Tibial artery (tissue), 4 donors: ENCODE measurements at regions not wholly inside any gene's neighbourhood (a gene's known extent, or its start where the extent isn't known, plus 50 kb on each side); places are given as distances from the start of the nearest gene placed in this dataset.

ENCODE experiments used
- DNase-seq, 2 donors: peaks; one replicate each; pipeline ENCODE4 v3.0.0-alpha.2; 2019
- H3K27ac ChIP-seq, 2 donors: fragments of 200-600 bp; sonication (generic) in 1 of 2; 1 replicate in 1 of 2; 2 replicates in 1 of 2; pipeline ENCODE4 v1.5.1; 2018 to 2019; ENCODE audit warnings: mild to moderate bottlenecking in 1 of 2
- H3K27me3 ChIP-seq, 2 donors: fragments of 200-600 bp; sonication (generic) in 1 of 2; one replicate each; pipeline versions ENCODE4 v1.5.1 to v1.6.0; 2016 to 2019
- H3K36me3 ChIP-seq, 3 donors: fragments of 200-600 bp; sonication (generic) in 2 of 3; one replicate each; pipeline ENCODE4 v1.5.1; 2016 to 2019; ENCODE audit warnings: mild to moderate bottlenecking in 2 of 3
- H3K4me1 ChIP-seq, 4 donors: fragments of 200-600 bp; sonication (generic) in 2 of 4; 1 replicate in 3 of 4; 2 replicates in 1 of 4; pipeline ENCODE4 v1.5.1; 2016 to 2019
- H3K4me3 ChIP-seq, 2 donors: fragments of 200-600 bp; sonication (generic) in 1 of 2; 1 replicate in 1 of 2; 2 replicates in 1 of 2; pipeline ENCODE4 v1.5.1; 2018 to 2019; ENCODE audit warnings: mild to moderate bottlenecking in 2 of 2
- H3K9me3 ChIP-seq, 3 donors: fragments of 200-600 bp; sonication (generic) in 1 of 3; one replicate each; pipeline ENCODE4 v1.5.1; 2016 to 2019
- intact Hi-C: fragments of 100-400 bp; cut with DNase I; formaldehyde crosslinking; loops from one replicate; pipeline ENCODE4 v1.15.0; 2023; ENCODE audit warnings: low total_unique reads
- TF ChIP-seq, protein P1 (sequence below), 2 experiments: fragments of 200-600 bp in 1 of 2; fragments of 450-650 bp in 1 of 2; IDR thresholded peaks; one replicate each; pipeline ENCODE4 v1.5.1; 2017 to 2019; ENCODE audit warnings: antibody characterized with exemption in 2 of 2, mild to moderate bottlenecking in 1 of 2, moderate library complexity in 1 of 2

DNA sequence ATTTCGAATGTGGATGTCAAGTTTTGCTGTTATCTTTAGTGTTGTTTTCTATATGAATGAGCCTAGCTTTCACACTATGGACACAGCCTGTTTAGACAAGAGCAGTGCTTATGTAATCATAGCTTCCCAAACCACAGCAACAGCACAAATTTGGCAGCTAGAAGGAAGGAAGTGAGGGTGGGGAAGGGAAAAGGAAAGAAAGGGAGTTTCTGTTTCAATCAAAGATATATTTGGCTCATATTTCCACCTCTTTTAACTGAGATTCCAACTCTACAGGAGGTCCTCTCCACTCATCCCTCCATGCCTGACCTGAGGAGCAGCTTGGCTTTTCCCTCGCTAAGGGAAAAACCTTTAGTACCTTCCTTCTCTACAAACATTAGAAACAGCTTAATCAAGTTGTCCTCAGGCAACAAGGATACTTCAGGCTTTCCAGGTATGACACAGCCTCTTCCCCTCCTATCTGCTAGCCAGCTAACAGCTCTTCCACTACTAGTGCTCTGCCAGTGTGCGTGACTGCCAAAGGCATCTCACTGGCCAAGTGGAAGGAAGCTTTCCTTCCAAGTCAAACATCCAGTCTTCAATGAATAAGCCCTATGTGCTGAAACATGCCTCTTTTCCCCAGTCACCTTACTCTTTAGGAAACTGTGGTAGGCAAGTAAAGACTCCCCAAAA lies 268.6 kb upstream of the PTGER4 start:
- TF ChIP-seq, protein P1, sequence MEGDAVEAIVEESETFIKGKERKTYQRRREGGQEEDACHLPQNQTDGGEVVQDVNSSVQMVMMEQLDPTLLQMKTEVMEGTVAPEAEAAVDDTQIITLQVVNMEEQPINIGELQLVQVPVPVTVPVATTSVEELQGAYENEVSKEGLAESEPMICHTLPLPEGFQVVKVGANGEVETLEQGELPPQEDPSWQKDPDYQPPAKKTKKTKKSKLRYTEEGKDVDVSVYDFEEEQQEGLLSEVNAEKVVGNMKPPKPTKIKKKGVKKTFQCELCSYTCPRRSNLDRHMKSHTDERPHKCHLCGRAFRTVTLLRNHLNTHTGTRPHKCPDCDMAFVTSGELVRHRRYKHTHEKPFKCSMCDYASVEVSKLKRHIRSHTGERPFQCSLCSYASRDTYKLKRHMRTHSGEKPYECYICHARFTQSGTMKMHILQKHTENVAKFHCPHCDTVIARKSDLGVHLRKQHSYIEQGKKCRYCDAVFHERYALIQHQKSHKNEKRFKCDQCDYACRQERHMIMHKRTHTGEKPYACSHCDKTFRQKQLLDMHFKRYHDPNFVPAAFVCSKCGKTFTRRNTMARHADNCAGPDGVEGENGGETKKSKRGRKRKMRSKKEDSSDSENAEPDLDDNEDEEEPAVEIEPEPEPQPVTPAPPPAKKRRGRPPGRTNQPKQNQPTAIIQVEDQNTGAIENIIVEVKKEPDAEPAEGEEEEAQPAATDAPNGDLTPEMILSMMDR (IDR thresholded peaks at IDR 0.05): no peak
- Histone ChIP-seq H3K9me3 (no peaks in the 10 kb centered on the region), H3K27me3 (no peaks in the 10 kb centered on the region), H3K36me3 (no peaks in the 10 kb centered on the region), H3K4me1 (peaks cover 0 to 14% (median 8%) of the 10 kb centered on the region in 4 donors), H3K27ac (peak overlapping the region in 1 of 2 donors; percentile 29), H3K4me3 (no peak overlapping the region)
- peak in 1 of 2 donors; percentile 25 for DNase-seq
- intact Hi-C loops: no loop called here

DNA sequence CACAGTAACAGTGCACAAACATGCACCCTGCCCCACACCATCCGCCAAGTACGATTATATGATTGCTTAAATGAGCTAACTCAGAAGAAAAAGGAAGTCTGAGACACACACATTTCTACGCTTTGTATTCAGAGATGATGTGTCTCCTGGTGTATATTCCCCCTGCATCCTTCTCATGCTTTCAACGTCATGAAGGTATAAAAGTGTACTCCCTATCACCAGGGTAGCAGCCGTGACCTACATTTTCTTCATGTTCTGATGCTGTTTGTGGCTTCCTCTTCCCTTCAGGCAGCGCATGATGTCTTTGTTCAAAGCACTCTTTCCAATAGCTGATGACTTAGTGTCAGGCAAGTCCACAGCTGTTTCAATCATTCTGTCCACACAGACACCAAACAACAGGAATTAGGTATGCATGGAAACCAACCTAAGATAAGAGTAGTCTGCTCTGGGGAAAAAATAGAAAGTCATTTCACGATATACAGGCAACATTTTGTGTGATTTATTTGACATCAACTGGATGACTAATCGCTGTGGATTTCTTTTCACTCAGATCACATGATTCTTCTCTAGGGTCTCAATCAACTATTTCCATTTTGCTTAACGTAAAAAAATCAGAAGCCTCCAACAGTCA lies 269.4 kb upstream of the PTGER4 start:
- Histone ChIP-seq H3K27ac (peak overlapping the region in 1 of 2 donors; percentile 29), H3K36me3 (no peaks in the 10 kb centered on the region), H3K27me3 (no peaks in the 10 kb centered on the region), H3K9me3 (no peaks in the 10 kb centered on the region), H3K4me1 (peaks cover 0 to 14% (median 8%) of the 10 kb centered on the region in 4 donors), H3K4me3 (no peak overlapping the region)
- intact Hi-C loops: no loop called here
- TF ChIP-seq, protein P1 (IDR thresholded peaks at IDR 0.05): no peak
- DNase-seq: peak in 1 of 2 donors; percentile 21

DNA sequence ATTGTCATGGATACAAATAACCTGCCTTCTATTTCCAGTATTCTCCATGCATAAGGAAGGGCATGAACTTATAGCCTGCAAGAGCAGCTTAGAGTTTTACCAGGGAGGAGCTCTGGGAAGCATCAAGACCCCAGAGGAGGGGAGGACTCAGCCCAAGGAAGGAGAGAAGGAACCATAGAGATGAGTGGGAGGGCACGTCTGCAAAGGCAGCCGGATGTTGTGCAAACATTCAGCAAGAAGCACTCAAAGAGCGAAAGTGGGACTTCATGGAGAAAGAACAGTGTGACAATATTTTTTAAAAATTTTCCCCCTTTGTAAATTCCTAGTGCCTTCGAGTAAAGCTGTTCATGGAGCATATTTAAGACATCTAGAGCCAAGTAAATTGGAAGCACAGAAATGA lies 270.1 kb upstream of the PTGER4 start:
- Histone ChIP-seq H3K9me3 (no peaks in the 10 kb centered on the region), H3K4me1 (peaks cover 0 to 14% (median 8%) of the 10 kb centered on the region in 4 donors), H3K4me3 (no peak overlapping the region), H3K36me3 (no peaks in the 10 kb centered on the region), H3K27ac (no peak overlapping the region), H3K27me3 (no peaks in the 10 kb centered on the region)
- DNase-seq: peak in 1 of 2 donors; percentile 21
- TF ChIP-seq, protein P1 (IDR thresholded peaks at IDR 0.05): no peak
- intact Hi-C loops: no loop called here

DNA sequence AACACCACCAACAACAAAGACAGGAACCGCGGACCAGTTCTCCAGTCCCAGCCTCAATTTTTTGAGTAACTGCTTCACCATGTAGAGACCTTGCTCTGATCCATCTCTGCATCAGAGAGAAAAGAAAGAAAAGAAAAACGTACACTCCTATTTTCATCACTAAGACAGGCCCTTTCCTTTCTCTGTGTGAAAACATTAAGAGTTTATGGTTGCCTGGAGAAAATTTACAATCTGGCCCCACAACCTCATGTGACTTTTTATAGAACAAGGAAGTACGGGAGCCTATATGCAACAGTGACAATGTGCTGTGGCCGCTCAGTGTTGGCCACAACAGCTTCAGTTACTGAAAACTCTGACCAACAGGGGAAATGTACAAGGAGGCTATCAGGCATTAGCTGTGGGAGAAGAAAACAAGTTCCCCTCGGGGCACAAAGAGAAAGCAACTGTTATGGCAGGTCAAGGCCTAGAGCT lies 272.9 kb upstream of the PTGER4 start:
- Histone ChIP-seq H3K4me3 (no peak overlapping the region), H3K4me1 (peaks cover 0 to 14% (median 8%) of the 10 kb centered on the region in 4 donors), H3K27ac (no peak overlapping the region), H3K27me3 (no peaks in the 10 kb centered on the region), H3K9me3 (no peaks in the 10 kb centered on the region), H3K36me3 (no peaks in the 10 kb centered on the region)
- intact Hi-C loops: no loop called here
- TF ChIP-seq, protein P1 (IDR thresholded peaks at IDR 0.05): no peak
- DNase-seq: no peak

DNA sequence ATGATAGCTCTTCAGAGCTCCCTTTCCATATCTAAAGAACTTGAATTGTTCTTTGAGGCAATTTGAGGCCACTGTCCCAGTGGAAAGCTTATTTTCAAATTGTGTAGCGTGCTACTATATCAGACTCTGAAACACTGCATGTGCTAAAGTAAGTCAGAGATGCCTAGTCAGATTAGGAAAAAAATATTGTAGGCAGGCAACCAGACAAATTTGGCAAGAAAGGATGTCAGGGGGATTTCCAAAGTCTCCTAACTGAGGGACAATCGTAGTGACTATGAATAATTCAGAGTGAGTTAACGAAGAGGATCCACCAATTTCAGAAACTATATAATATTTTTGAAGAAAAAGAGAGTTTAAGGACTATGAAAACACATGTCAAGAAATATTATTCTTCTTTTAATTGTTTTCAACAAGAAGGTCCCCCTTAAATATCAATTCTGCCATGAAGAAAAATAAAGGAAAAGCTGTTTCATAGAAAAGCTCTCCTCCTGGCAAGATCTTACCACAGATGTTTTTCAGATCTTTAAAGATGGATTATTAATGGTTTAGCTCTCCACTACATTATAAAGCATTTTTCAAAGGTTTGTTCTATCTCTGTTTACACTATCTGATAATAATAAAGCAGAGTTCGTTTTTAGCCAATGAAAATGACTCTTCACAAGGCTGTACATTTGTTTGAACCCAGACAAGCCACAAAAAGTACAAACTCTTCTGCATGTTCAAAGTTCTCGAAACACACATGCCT lies 273.5 kb upstream of the PTGER4 start:
- peaks cover 0 to 10% (median 5%) of the 10 kb centered on the region in 4 donors for H3K4me1 ChIP-seq
- H3K27me3 ChIP-seq: no peaks in the 10 kb centered on the region
- H3K9me3 ChIP-seq: no peaks in the 10 kb centered on the region
- peak overlapping the region in 1 of 2 donors; percentile 3 for H3K27ac ChIP-seq
- TF ChIP-seq, protein P1 (IDR thresholded peaks at IDR 0.05): no peak
- H3K4me3 ChIP-seq: no peak overlapping the region
- DNase-seq: no peak
- intact Hi-C loops: no loop called here
- no peaks in the 10 kb centered on the region for H3K36me3 ChIP-seq
